Endometrial microvascular endothelial cells (primary cell): ENCODE measurements at regions not wholly inside any gene's neighbourhood (a gene's known extent, or its start where the extent isn't known, plus 50 kb on each side); places are given as distances from the start of the nearest gene placed in this dataset.
"Not testable (repeated sequence)": the region's sequence is repeated elsewhere in the genome, so short reads cannot be mapped to it uniquely, and the experiment has no call there.

Experiments
- in situ Hi-C: cut with HindIII; loops from 2 replicates; pipeline ENCODE4 v1.10.0; 2017; ENCODE audit warnings: low sequenced_read_pairs, low pct_unique_long_range_greater_than_20kb; ENCODE audit errors: inconsistent ontology term

DNA sequence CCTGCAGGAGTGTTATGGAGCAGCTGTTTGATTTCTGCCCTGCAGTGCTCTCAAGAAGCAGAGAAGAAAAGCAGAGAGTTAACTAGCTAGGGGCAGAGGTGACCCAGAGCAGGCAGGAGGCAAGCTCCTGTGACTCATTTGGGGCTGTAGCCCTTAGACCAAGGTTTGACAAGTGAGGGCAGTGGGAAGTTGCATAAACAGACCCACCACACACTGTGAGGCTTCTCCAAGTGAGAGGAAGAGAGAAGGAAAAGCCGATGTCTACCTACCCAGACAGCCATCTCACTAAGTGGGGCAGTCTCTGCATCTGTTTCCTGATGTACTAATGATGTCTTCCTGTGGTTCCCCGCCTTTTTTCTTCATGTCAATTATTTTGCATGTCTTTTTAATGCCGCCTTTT, 159.9 kb upstream of the NR5A2 start:
- in situ Hi-C loops, result no loop called here

DNA sequence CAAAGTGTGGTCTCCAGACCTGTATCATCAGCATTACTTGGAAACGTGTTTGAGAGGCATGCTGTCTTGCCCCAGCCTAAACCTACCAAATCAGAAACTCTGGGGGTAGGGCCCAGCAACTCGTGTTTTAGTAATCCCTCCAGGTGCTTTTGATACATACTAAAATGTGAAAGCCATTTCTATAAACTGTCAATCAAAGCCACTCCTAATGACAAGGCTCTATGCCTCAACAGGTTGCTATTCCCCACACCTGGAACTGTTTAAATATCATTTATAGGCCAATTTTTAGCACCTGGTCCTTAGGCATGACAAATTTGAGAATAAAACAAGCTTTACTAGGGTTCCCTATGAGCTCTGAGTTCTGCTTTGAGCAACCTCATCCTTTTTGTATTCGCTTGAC, 158.7 kb upstream of the NR5A2 start:
- in situ Hi-C loops, result no loop called here

DNA sequence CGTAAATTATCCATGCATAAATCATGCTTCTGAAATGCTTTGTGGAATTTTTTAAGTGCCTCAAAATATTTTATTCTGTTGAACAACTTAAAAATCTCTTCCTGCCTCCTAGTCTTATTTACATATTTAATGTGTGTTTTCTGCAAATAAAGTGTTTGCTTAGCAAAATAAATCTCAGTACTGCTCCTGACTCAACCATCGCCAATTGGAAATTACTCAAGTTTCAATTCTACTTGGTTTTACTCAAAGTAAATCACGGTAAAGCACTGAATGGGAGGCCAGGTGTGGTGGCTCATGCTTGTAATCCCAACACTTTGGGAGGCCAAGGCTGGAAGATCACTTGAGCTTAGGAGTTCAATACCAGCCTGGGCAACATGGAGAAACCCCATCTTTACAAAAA, 152.2 kb upstream of the NR5A2 start:
- in situ Hi-C loops, result no loop called here

DNA sequence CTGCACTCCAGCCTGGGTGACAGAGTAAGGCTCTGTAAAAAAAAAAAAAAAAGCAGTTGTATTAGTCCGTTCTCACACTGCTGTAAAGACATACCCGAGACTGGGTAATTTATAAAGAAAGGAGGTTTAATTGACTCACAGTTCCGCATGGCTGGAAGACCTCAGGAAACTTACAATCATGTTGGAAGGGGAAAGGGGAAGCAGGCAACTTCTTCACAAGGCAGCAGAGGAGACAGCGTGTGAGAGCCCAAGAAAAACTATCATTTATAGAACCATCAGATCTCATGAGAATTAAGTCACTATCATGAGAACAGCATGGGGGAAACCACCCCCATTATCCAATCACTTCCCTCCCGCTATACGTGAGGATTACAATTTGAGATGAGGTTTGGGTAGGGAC, 151.7 kb upstream of the NR5A2 start:
- in situ Hi-C loops, result no loop called here

DNA sequence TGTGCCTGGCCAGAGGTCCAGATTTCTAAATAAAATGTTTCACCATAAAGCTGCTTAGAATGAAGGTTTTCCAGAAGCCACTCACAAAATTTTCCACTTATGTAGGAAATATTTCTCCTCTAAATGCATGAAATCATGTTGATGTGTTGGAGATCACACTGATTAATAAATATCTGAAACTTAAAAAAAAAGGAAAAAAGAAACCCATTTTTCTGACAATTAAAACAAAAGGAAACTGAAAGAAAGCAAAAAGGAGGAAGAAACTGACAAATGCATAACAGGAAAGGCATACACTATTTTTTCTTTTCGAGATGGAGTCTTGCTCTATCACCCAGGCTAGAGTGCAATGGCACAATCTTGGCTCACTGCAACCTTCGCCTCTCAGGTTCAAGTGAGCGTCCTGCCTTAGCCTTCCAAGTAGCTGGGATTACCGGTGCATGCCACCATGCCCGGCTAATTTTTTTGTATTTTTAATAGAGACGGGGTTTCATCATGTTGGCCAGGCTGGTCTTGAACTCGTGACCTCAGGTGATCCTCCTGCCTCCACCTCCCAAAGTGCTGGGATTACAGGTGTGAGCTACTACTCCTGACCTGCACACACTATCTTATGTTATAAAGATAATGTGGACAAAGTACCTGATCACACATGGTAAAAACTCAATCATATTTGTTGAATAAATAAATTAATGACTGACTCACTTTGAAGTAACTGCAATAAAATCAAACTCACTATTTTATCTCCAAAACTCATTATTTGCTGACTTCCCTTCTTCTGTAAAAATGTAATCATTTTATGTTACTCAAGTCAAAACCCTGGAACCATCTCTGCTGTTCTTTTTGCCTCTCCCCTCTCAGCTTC, 149.8 kb upstream of the NR5A2 start:
- in situ Hi-C loops, result no loop called here

DNA sequence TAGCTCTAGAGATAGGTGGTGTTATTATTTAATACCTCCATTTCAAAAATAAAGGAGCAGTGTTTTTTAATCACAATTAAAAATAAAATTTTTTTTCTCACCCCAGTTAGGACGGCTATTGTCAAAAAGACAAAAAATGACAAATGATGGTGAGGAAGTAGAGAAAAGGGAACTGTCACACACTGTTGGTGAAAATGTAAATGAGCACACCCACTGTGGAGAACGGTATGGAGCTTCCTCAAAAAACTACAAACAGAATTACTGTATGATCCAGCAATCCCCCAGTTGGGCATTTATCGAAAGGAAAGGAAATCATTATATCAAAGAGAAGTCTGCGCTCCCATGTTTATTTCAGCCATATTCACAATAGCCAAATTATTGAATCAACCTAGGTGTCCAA, 148.7 kb upstream of the NR5A2 start:
- in situ Hi-C loops, result no loop called here

DNA sequence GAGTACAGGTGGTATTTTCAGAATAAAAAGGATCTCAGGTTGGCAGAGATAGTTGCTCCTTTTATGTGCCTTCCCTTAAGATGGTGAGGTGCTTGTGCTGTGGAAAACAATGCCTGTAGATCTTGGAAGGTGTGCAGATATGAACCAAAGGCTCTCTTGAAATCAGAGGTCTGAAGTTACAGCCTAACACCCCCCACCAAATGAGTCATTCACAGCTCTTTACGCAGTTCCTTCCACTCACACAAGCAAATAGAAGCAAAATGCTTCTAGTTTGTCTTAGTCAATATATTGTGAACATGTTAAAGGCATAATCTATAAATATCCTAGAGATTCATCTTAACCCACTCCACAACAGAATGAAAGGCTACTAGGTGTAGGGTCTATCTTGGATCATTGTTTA, 128.9 kb upstream of the NR5A2 start:
- in situ Hi-C loops, result no loop called here

DNA sequence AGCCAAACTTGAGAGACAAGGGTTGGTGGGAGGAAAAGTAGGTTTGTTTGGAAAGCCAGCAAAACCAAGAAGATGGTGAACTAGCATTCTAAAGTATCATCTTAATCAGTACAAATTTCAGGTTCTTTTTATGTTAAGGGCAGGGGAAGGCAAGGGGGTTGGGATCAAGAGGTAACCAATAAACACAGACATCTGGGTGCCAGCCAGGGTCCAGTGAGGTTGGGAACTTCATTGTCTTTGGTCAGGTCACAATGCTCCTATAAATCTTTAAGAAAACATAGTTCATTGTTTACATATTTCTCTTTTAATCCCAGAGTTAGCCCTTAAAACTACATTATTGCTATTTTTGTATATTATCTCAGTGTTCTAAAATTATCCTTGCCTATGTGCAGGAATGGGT, 126.2 kb upstream of the NR5A2 start:
- in situ Hi-C loops, result no loop called here

DNA sequence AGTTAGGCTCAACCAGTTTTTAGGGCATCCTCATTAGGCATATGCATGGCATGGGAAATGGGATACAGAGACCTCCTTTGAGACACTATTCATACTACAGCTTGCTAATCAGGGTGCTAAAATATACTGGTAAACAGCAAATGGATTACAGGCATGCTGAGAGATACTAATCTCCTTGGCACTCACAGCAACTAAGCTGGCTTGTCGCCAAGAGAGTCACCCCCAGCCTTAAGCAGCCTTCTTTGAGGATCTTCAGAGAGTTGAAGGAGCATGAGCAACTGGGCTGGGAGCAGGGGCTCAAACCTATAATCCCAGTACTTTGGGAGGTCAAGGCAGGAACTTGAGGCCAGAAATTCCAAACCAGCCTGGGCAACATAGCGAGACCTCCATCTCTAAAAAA, 120.1 kb upstream of the NR5A2 start:
- in situ Hi-C loops, result no loop called here

DNA sequence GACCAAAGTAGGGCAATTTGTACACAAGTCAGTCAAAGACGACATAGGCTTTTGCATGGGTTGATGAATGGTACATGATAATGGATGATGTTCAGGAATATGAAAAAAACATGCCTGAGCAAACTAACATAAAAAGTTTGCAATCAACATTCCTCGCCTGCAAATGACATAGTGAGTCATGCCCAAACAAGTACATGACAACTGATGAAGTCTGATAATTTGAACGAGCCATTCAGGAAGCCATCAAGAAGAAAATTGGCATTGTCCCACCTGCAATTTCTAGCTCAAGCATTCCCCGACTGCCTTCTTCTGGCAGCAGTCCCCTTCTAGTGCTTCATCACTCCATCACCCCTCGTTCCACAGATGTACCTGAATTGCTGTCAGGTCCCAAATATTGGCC, 118.4 kb upstream of the NR5A2 start:
- in situ Hi-C loops, result no loop called here

DNA sequence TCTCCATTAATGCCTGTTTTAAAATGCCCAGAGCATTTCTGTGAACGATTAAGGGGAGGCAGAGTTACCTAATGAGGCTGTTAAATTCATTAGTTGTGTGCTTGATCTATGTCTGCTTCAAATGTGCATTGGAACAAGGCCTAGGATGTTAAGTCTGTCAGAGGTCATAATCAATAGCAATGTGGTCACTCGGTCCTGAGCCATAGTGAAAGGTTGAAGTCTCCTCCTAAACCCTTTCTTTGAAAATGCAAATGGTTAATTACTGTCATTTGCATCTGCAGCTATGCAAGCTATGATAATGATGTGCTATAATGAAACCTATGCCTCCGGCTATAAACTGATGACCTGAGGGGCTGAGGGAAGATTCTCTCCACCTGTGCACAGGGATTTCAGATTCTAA, 114.2 kb upstream of the NR5A2 start:
- in situ Hi-C loops, result no loop called here

DNA sequence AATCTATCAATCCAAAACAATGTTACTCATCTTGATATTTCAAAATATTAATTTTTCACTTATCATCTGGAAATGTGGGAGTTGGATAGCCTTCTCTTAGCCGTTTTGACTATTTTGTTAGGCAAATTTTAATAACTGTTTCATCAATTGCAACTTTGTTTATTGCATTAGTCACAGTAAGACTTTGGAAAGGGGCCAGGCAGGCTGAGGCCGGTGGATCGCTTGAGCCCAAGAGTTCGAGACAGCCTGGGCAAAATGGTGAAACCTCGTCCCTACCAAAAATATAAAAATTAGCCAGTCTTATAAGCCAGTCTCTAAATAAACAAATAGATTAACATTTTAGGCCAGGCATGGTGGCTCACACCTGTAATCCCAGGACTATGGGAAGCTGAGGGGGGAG, 113.0 kb upstream of the NR5A2 start:
- in situ Hi-C loops, result no loop called here

DNA sequence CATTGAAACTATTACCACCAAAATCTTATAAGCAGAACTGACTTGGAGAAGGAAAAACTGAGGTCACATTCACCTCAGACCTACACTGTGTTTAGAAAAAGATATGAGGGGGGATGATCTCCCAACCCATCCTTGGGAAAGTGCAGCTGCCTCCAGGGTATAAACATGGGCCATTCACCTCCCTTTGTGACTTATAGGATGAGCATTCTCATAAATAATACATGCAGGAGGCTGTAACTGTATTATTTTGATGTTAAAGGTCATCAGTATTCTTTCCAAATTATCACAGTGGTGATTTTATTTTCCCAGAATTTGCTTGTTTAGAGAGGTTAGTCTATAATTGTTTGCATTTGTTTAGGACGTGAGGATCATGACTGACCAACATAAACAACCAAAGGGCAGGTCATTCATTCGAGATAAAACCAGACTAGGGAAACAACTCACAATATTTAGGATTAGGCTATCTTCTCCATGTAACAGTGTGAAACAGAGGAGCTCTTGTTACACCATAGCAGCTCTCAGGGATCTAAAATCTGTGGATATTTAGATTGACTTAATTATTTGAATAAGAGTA, 109.2 kb upstream of the NR5A2 start:
- in situ Hi-C loops, result no loop called here

DNA sequence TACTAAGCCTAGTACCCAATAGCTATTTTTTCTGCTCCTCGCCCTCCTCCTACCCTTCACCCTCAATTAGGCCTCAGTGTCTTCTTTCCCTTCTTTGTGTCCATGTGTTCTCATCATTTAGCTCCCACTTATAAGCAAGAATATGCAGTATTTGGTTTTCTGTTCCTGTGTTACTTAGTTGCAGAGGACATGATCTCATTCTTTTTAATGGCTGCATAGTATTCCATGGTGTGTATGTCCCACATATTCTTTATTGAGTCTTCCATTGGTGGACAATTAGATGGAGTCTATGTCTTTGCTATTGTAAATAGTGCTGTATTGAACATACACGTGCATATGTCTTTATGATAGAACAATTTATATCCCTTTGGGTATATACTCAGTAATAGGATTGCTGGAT, 106.9 kb upstream of the NR5A2 start:
- in situ Hi-C loops, result no loop called here

DNA sequence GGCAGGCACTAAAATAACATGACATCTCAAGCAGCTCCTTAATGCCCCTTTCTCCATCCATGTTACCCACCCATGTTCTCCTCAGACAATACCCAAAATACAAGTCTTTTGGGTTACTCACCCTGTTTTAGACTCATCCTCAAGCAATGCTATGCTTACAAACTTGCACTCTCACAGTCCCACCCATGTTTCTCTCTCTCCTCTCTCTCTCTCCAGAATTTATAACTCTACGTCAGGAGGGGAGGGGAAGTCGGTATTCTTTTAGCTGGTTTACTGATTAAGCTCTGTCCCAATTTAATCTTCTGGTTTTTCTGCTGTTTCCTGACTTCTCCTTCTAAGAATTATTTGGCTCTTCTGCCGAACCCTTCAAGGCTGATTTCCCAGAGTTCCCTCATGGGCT, 98.0 kb upstream of the NR5A2 start:
- in situ Hi-C loops, result no loop called here

DNA sequence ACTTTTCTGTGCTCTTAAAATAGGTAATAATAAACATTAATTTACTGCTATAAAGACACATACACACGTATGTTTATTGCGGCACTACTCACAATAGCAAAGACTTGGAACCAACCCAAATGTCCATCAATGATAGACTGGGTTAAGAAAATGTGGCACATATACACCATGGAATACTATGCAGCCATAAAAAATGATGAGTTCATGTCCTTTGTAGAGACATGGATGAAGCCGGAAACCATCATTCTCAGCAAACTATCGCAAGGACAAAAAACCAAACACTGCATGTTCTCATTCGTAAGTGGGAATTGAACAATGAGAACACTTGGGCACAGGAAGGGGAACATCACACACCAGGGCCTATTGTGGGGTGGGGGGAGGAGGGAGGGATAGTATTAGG, 97.4 kb upstream of the NR5A2 start:
- in situ Hi-C loops, result not testable (repeated sequence)

DNA sequence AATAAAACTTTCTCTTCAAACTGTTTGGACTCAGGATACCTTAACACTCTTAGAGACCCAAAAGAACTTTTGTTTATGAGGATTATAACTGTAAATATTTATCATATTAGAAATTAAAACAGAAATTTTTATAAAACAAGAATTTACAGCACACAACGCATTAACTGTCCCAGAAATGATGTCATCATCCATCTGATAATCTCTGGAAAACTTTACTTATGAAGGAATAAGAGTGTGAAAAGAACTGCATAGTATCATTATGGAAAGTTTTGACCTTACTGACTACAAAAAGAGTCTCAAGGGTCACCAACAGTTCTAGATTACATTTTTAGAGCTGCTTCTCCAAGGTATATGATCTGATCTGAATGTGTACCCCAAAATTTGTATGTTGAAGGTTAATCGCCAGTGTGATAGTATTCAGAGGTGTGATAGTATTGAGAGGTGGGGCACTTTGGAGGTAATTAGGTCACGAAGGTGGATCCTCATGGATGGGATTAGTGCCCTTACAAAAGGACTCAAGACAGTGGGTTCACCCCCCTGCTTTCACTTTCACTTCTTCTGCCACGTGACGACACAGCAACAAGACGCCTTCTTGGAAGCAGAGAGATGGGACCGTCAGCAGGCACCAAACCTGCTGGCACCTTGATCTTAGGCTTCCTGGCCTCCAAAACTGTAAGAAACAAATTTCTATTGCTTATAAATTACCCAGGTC, 95.7 kb upstream of the NR5A2 start:
- in situ Hi-C loops, result no loop called here

DNA sequence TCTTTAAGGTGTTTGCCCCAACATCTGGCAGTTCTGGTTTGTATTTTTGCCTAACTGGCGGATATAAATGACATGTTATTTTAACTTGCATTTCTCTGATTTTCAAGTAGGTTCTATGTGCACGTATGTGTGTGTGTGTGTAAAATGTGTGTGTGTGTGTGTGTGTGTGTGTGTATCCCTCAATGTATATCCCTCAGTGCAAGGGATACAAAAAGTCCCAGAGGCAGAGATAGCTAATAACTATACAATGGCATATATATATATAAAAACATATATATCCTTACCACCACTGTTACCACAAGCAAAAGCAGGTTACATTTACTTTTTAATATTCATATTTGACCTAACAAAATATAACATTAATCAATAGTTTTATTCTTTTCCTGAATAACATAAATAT, 95.0 kb upstream of the NR5A2 start:
- in situ Hi-C loops, result no loop called here

DNA sequence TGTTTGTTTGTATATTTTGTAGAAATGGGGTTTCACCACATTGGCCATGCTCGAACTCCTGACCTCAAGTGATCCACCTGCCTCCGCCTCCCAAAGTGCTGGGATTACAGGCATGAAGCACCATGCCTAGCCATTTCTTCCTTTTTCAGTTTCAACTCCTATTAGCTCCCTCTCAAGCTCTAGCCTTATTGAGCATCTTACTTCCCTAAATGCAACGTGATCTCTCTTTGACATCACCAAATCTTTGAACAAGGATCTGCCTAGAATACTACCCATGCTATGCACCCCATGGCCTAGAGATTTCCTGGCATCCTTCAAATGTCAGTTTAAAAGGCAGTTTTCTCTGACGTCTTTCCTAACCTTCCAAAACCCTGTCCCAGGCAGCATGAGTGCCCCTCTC, 91.1 kb upstream of the NR5A2 start:
- in situ Hi-C loops, result no loop called here

DNA sequence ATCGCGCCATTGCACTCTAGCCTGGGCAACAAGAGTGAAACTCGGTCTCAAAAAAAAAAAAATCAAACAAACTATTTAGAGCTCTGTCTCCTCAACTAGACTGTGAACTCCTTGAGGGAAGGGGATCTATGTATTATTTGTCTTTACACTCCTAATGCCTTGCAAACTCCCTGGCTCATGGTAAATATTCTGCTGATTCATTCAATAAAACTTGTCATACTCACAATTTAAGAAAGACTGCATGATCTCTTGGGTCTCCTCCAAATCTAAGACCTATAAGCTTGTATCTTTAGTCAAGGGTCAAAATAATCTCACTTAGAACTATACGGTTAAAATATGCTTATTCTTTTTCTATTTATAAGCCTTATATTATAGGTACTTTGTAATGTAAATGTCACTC, 90.3 kb upstream of the NR5A2 start:
- in situ Hi-C loops, result no loop called here
